ENCODE measurements at regions not wholly inside any gene's neighbourhood (a gene's known extent, or its start where the extent isn't known, plus 50 kb on each side); places are given as distances from the start of the nearest gene placed in this dataset.

GRCh38 chr1:173424143-173424542, 53.0 kb upstream of the PRDX6 start:
- Histone ChIP-seq H3K56ac (replicated peaks; ENCODE audit: insufficient read length, low read depth, low read length) (no peak overlapping the region), H3K79me2 (ENCODE audit: control insufficient read depth in 1 of 2, insufficient read depth in 2 of 2, low read length in 2 of 2) (no peaks in the 10 kb centered on the region), H3K23me2 (ENCODE audit: low read depth, low read length) (no peaks in the 10 kb centered on the region), H2AFZ (ENCODE audit: low read length) (no peak overlapping the region), H3K9ac (replicated peaks in 1 of 4; ENCODE audit: extremely low read depth in 1 of 4, low read depth in 3 of 4, low read length in 3 of 4) (no peak overlapping the region), H3K4me3 (ENCODE audit: extremely low read depth in 1 of 4, insufficient read depth in 2 of 4, low read depth in 3 of 4, low read length in 4 of 4) (no peak overlapping the region), H2BK5ac (ENCODE audit: low read depth, low read length) (no peak overlapping the region), H3K4ac (replicated peaks; ENCODE audit: insufficient read length, low read depth, low read length) (no peak overlapping the region), H2BK120ac (replicated peaks; ENCODE audit: low read depth, low read length) (no peak overlapping the region), H2BK20ac (ENCODE audit: low read length) (no peak overlapping the region), H2AK5ac (ENCODE audit: low read depth, low read length) (no peak overlapping the region), H4K5ac (ENCODE audit: insufficient read length, low read depth, low read length) (no peak overlapping the region), H4K20me1 (replicated peaks in 1 of 2; ENCODE audit: control insufficient read depth in 1 of 2, insufficient read depth in 2 of 2, low read length in 2 of 2) (peaks cover 2% of the 10 kb centered on the region in 2 experiments), H2BK12ac (ENCODE audit: low read depth, low read length) (no peak overlapping the region), H3K27ac (ENCODE audit: low read depth, low read length) (no peak overlapping the region), H4K91ac (replicated peaks; ENCODE audit: insufficient read length, low read length) (no peak overlapping the region), H3K79me1 (ENCODE audit: low read depth, low read length) (no peaks in the 10 kb centered on the region), H3K27me3 (replicated peaks in 1 of 4; ENCODE audit: control insufficient read depth in 3 of 4, extremely low read depth in 1 of 4, insufficient read depth in 3 of 4, low read length in 3 of 4) (no peaks in the 10 kb centered on the region), H4K8ac (ENCODE audit: extremely low read depth, insufficient read depth, low read length) (no peak overlapping the region), H3K36me3 (ENCODE audit: control insufficient read depth in 2 of 4, insufficient read depth in 4 of 4, low read length in 3 of 4) (no peaks in the 10 kb centered on the region), H3K23ac (ENCODE audit: insufficient read length) (no peak overlapping the region), H3K4me1 (replicated peaks in 1 of 4; ENCODE audit: control insufficient read depth in 3 of 4, insufficient read depth in 4 of 4, low read length in 3 of 4) (peaks cover 0 to 4% (median 1%) of the 10 kb centered on the region in 4 experiments; a peak in 5 of 7 replicates), H3K4me2 (ENCODE audit: insufficient read depth in 1 of 2, low read depth in 2 of 2, low read length in 2 of 2) (no peak overlapping the region), H3K9me3 (ENCODE audit: insufficient read depth in 2 of 2, low read depth in 1 of 2, low read length in 1 of 2) (no peaks in the 10 kb centered on the region), H3K18ac (ENCODE audit: extremely low read depth, low read length) (no peak overlapping the region), H3K14ac (ENCODE audit: insufficient read length) (no peak overlapping the region), H2BK15ac (ENCODE audit: low read length) (no peak overlapping the region)
- POLR2A ChIA-PET (ENCODE audit: partially characterized antibody) = interaction anchor here (1.3 to 2.0 kb wide), 2 partner anchors 400 to 441 kb away, joined by 3 to 4 read pairs; partner anchors contain the start of gene DARS2
- CTCF ChIA-PET (ENCODE audit: partially characterized antibody) = interaction anchor here (1.0 kb wide), 1 partner anchor 217 kb away, joined by 3 read pairs; no protein-coding TSS in a partner anchor
- WGBS, 2 experiments (ENCODE audit: extremely low coverage in 1 of 2, insufficient coverage in 1 of 2, insufficient read length in 1 of 2, insufficient replicate concordance in 2 of 2, low coverage in 1 of 2, low lambda C conversion rate in 2 of 2, missing lambda C conversion rate in 1 of 2) = 88% methylated on average over 4 of the region's 4 CpGs; no CpG with 5 or more reads in 1 of the 2 experiments
- FAIRE-seq = no peak
- no peak for TF ChIP-seq RXRA (IDR thresholded peaks at IDR 0.05; ENCODE audit: insufficient read depth, low read depth, low read length)
- DNase-seq (ENCODE audit: low read depth in 1 of 2, low spot score in 2 of 2) = no peak

Measured in H1 (cell line).